GM18511 (cell line): ENCODE measurements at regions not wholly inside any gene's neighbourhood (a gene's known extent, or its start where the extent isn't known, plus 50 kb on each side); places are given as distances from the start of the nearest gene placed in this dataset.
"Not testable (repeated sequence)": the region's sequence is repeated elsewhere in the genome, so short reads cannot be mapped to it uniquely, and the experiment has no call there.

Experiments used
- ATAC-seq: cut with Tn5 transposase; IDR thresholded peaks from one replicate; pipeline ENCODE4 v1.9.1; 2021; ENCODE audit warnings: mild to moderate bottlenecking, moderate library complexity; ENCODE audit not compliant: unreplicated experiment

- ATAC-seq = not testable (repeated sequence)
These were observed 230.0 kb upstream of the VLDLR start for GRCh38 chr9:2391509-2392132.

DNA sequence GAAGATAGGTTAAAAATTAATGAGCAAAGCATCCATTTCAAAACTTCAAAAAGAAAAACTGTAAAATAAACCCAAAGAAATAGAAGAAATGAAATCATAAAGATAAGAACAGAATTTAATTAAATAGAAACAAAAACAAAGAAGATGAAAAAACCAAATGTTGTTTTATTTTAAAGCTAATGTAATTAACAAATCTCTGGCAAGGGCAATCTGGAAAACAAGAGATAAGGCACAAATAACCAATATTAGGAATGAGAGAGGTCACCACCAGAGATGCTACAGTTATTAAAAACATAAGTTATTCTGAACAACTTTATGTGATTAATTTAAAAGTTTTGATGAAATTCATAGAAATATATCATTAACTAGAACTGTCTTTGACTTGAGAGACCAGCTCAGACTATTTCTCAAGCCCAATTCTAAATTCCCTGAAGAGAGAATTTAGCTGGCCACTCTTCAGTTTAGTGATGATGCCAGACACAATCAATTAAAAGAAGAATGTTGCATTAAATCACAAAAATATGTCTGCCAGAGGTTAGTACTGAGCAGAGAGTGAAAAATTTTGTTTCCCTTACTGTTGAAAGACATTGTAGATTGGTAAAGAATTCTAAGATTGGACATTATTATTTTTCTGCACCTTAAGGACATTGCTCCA, 227.4 kb upstream of the VLDLR start:
- ATAC-seq = not testable (repeated sequence)

DNA sequence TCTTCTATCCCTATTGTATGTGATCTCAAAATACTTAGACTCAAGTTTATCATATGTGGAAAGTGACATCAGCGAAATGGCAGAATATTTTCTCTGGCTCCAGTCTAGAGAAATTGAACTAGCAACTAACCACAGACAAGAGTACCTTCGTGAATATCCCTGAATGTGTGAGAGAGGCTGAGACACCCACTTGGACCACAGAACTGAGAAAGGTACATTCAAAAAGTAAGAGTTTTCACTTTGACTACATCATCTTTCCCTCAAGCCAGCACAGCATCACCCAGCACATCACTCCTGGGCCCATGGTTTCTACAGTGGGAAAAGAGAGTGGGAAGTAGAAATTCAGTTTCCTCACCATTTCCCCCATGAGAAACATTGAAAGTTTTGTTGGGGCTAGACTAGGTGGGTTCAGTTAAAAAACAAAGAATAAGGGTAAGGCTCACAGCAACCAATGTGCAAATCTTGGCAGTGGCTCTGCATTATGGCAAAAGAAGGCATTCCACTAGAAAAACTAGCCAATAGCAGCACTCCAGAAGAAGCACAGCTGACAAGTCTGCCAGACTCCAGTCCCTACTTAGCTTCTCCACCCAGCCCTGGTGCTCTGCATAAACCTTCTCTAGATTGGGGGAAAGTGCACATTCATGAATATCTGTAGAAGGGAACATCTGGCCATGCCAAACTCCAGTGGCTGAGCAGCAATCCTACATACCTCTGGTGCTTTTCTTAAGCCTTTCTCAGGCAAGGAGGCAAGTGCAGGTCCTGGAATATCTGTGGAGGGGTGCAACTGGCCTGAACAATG, 225.6 kb upstream of the VLDLR start:
- no peak for ATAC-seq

DNA sequence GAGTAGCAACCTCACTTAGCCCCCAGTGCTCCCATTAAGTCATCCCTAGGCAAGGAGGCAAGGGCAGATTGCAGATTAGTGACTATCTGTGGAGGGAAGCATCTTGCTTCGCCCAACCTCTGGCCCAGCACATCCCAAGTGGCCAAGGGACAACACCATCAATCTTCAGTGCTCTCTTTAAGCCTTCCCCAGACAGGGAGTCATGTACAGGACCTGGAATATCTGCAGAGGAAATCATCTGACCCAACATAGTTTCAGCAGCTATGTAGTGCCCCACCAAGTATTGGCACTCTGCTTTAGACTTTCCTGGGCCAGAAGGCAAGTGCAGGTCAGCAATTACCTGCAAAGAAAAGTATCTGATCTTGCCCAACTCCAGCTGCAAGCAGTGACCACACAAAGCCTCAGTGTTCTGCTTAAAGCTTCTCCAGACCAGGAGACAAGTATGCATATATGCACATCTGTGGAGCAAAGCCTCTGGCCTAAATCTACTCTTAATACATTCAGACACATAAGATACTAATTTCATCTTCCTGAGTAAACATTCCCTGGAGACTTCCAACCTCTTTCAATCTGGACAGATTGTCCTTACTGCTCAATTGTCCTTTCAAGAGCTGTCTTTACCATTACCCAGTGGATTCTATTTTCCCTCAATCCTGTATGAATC, 224.8 kb upstream of the VLDLR start:
- ATAC-seq = no peak

- ATAC-seq = not testable (repeated sequence)
These were observed 223.7 kb upstream of the VLDLR start for GRCh38 chr9:2397875-2398274.

DNA sequence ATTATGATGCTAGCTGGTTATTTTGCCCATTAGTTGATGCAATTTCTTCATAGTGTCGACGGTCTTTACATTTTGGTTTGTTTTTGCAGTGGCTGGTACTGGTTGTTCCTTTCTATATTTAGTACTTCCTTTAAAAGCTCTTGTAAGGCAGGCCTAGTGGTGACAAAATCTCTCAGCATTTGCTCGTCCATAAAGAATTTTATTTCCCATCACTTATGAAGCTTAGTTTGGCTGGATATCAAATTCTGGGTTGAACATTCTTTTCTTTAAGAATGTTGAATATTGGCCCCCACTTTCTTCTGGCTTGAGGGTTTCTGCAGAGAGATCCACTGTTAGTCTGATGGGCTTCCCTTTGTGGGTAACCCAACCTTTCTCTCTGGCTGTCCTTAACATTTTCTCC, 219.8 kb upstream of the VLDLR start:
- ATAC-seq = not testable (repeated sequence)

- no peak for ATAC-seq
These were observed 217.9 kb upstream of the VLDLR start for GRCh38 chr9:2403701-2404100.

GRCh38 chr9:2406252-2406651, 215.3 kb upstream of the VLDLR start:
- no peak for ATAC-seq

- no peak for ATAC-seq
These were observed 214.1 kb upstream of the VLDLR start for GRCh38 chr9:2407450-2407849.

DNA sequence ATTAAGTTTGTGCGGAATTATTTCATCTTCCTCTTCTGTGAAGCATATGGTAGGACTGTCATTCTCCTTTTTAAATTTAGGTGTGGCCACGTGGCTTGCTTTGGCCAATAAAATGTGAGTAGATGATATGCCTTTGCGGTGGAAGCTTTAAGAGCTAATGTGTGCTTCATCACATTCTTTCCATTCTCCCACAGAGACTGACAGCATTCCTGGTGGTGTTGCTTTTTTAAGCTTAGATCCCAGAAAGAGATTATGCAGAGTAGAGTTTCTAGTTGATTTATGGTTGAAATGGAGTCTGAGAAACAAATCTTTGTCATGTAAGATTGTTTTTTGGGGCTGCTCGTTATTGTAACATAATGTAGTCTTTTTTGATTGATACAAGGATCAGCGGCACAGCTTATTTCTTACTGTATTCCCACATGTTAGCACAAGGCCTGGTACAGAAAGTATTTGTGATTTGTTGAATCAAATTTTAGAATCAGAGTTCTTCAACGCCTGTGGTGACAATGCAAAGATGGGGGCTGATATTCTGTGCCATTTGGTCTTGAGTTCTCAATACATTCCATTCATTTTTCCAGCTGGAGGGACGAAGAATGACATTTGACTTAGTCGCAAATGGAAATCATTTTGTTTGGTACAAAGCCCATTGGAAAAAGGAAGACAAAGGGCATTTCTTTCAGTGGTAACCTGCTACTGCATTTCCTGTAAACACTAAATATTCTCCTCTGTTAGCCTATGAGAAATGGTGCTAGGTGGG, 209.9 kb upstream of the VLDLR start:
- ATAC-seq = no peak

DNA sequence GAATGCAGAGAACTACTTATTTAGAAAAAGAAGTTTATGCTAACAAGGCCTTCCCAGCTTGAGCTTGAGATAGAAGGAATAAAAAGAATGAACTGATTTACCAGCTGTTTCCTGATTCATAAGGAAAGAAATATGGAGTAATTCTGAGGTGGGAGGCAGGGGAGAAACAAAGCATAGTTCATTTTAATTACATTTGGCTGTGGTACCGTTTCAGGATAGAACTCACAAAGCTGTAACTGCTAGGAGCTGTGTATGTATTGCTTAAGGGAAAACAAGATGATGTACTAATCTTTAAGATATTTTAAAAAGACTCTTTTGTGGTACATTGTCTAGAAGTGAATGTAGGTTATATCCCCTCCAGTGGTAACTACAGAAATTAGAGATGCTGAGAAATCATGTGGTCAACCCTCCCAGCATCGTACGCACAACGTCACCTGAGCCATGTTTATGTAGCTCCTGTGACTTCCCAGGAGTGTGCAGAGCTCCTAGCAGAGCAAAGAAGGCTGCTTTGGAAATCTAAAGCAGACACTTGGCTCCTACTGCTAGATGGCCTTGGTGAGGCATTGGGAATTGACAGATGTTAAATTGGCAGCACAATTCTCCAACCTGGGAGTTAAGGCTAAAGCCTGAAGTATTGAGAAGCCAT, 208.3 kb upstream of the VLDLR start:
- no peak for ATAC-seq

DNA sequence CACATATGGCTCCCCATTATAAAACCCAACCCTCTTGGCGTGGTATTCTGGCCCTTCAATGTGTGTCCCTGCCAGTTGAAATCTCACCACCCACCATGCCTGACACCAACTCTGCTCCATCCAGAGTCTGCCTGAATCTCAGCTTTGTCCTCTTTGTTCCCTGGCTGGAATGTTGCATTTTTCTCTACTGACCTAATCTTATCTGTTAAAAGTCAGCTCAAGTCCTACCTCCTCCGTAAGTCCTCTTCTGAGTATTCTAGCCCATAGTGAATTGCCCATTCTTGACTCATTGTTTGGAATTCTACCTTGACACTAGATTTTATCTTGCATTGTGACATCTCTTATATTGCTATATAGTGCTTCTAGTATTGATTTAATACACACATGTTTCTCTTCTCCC, 207.1 kb upstream of the VLDLR start:
- ATAC-seq = no peak

- no peak for ATAC-seq
These were observed 206.3 kb upstream of the VLDLR start for GRCh38 chr9:2415326-2415725.

- no peak for ATAC-seq
These were observed 203.9 kb upstream of the VLDLR start for GRCh38 chr9:2417730-2418129.

GRCh38 chr9:2418619-2419018, 203.0 kb upstream of the VLDLR start:
- ATAC-seq = no peak

DNA sequence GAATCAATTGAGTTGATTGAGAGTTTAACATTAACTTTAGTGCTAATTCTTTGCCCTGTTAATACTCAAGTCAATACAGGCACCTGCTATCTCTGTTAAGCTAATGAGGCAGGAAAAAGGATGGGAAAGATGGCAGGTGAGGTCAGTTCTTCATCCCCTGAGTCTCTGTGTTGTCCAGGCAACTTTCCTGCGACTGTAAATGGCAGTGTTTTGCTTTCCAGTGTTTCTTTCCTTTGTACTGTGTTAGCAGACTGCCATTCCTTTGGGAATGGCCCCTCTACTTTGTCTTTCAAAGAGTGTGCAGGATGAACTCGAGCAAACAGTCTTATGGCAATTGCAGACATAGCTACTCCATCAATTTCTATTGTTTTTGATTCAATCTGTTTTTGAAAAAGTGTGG, 202.2 kb upstream of the VLDLR start:
- ATAC-seq = no peak

DNA sequence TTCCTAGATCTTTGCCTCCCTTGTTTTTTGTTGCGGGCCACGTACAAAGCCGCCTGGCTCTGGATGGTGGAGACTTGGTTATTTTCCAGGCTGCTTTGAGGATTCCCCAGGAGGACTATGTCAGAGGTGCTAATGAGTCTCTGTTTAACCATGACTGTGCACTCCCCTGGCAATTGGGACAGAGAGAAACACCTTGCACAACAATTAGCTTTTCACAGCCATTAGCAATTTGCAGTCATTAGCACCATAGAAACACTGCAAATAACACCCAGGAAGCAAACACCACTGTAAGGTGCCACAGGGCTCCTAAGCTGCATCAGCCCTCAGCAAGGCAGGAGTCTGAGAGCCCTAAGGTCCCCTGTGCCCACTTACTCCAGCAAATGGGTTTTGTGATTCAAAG, 201.0 kb upstream of the VLDLR start:
- no peak for ATAC-seq

DNA sequence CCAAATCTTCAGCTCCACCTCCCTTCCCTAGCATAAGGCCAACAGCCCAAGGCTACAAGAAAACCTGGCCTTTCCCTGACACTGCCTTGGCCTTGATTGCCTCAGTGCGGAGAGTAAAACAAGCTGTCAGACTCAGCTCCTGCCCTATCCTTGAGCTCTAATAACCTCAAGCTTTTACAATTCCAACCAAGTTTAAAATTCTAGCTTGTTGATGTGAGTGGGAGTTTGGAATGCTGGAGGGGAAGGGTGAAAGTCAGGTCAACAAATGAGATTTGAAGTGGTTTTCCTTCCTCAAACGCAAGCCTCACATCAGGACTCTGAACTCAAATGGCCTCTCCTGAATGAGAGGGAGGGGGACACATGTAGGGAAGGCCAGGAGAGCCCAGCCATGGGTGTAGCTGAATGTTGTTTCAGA, 197.0 kb upstream of the VLDLR start:
- ATAC-seq = no peak

DNA sequence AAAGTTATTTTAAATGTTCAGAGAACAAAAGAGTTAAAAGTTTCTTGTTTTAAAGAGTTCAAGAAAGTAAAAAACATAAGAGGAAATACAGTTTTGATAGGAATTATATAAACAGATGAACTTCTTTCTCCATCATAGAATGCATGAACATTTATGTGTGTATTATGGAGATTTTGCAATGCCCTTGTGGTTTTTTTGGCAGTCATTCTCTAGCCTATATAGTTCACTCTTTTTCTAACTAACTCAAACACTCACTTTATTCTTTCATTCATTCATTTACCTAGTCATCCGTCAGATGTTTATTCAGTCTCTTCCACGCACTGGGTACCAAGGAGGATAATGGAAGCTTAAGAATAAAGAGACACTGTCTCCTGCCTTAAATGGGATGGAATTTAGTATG, 195.9 kb upstream of the VLDLR start:
- ATAC-seq = no peak

- ATAC-seq = no peak
These were observed 194.3 kb upstream of the VLDLR start for GRCh38 chr9:2427120-2427891.
